Tibial nerve (tissue), 3 donors: ENCODE measurements at regions not wholly inside any gene's neighbourhood (a gene's known extent, or its start where the extent isn't known, plus 50 kb on each side); places are given as distances from the start of the nearest gene placed in this dataset.

Experiments
- EP300 ChIP-seq, 2 donors: sonication (generic); formaldehyde crosslinking; IDR thresholded peaks; one replicate each; pipeline ENCODE4 v1.6.1; 2017; ENCODE audit warnings: antibody characterized with exemption in 2 of 2, mild to moderate bottlenecking in 1 of 2
- POLR2A ChIP-seq, 2 donors: fragments of 450-650 bp; IDR thresholded peaks; one replicate each; pipeline ENCODE4 v1.6.1; 2017; ENCODE audit warnings: antibody characterized with exemption in 2 of 2, mild to moderate bottlenecking in 2 of 2, moderate library complexity in 2 of 2

- TF ChIP-seq EP300 (IDR thresholded peaks at IDR 0.05) (no peak), POLR2A (IDR thresholded peaks at IDR 0.05) (no peak)
Observed at GRCh38 chr20:20791664-20792568, 79.5 kb upstream of the RALGAPA2 start.
